SU-DHL-6 (cell line): ENCODE measurements at regions not wholly inside any gene's neighbourhood (a gene's known extent, or its start where the extent isn't known, plus 50 kb on each side); places are given as distances from the start of the nearest gene placed in this dataset.

Source experiments
- H2AFZ ChIP-seq: fragments of 200-600 bp; sonication (generic); 2 replicates; pipeline ENCODE4 v1.6.1; 2014; ENCODE audit warnings: low read depth, mild to moderate bottlenecking, moderate library complexity, mixed read lengths, antibody characterized with exemption, low read length; ENCODE audit not compliant: severe bottlenecking
- H3F3A ChIP-seq: fragments of 200-600 bp; shearing (Covaris generic); 2 replicates; pipeline ENCODE4 v1.6.0; 2016; ENCODE audit warnings: antibody characterized with exemption, mild to moderate bottlenecking; ENCODE audit not compliant: insufficient read depth
- H3K27ac ChIP-seq: fragments of 200-600 bp; sonication (generic); 2 replicates; pipeline ENCODE4 v1.5.1; 2016; ENCODE audit warnings: low read depth, mild to moderate bottlenecking, low read length, moderate library complexity, mixed read lengths
- H3K27me3 ChIP-seq: fragments of 200-600 bp; sonication (generic), shearing (Covaris generic); 2 replicates; pipeline ENCODE4 v1.6.0; 2014; ENCODE audit warnings: mild to moderate bottlenecking, low read length
- H3K36me3 ChIP-seq: fragments of 200-600 bp; sonication (generic); 2 replicates; pipeline ENCODE4 v1.6.1; 2014; ENCODE audit warnings: mild to moderate bottlenecking, low read length, mixed read lengths
- H3K4me2 ChIP-seq: fragments of 300-600, 200-600 bp; shearing (Covaris generic), sonication (generic); 2 replicates; pipeline ENCODE4 v1.6.0; 2014; ENCODE audit warnings: low read length, low read depth, mild to moderate bottlenecking; ENCODE audit not compliant: poor library complexity, severe bottlenecking
- H3K4me3 ChIP-seq: fragments of 200-600 bp; sonication (generic); 2 replicates; pipeline ENCODE4 v1.5.1; 2014; ENCODE audit warnings: antibody characterized with exemption, low read length, mild to moderate bottlenecking, mixed read lengths; ENCODE audit not compliant: insufficient read depth, poor library complexity, severe bottlenecking
- H3K79me2 ChIP-seq: fragments of 200-600 bp; sonication (generic); 2 replicates; pipeline ENCODE4 v1.6.1; 2014; ENCODE audit warnings: mild to moderate bottlenecking, low read length, moderate library complexity; ENCODE audit not compliant: insufficient read depth
- H3K9ac ChIP-seq: fragments of 200-600 bp; sonication (generic); 2 replicates; pipeline ENCODE4 v1.7.0; 2014; ENCODE audit warnings: mild to moderate bottlenecking, low read length
- H3K9me2 ChIP-seq: fragments of 200-600 bp; sonication (generic); replicated peaks from 2 replicates; pipeline ENCODE4 v1.6.1; 2014; ENCODE audit warnings: low read length; ENCODE audit not compliant: insufficient read depth
- H3K9me3 ChIP-seq: fragments of 200-600 bp; sonication (generic); 2 replicates; pipeline ENCODE4 v1.6.1; 2014; ENCODE audit warnings: low read length, mixed read lengths; ENCODE audit not compliant: insufficient read depth
- H4K20me1 ChIP-seq: fragments of 200-600 bp; sonication (generic); 2 replicates; pipeline ENCODE4 v1.6.1; 2014; ENCODE audit warnings: low read depth, mild to moderate bottlenecking, antibody characterized with exemption, low read length, moderate library complexity, mixed read lengths
- CTCF ChIP-seq: fragments of 200-600 bp; sonication (generic); IDR thresholded peaks from one replicate; pipeline ENCODE4 v1.5.1; 2017; ENCODE audit warnings: antibody characterized with exemption, mild to moderate bottlenecking, low read length, moderate library complexity; ENCODE audit not compliant: insufficient read depth, poor library complexity, severe bottlenecking
- EZH2phosphoT487 ChIP-seq: fragments of 200-600 bp; sonication (generic), shearing (Covaris generic); conservative IDR thresholded peaks from 2 replicates; pipeline ENCODE4 v1.6.1; 2018; ENCODE audit warnings: mild to moderate bottlenecking, antibody characterized with exemption, low read length, moderate library complexity, mixed read lengths

GRCh38 chr5:128591598-128592455 is 53.8 kb upstream of the FBN2 start:
- H3K36me3 ChIP-seq = no peaks in the 10 kb centered on the region
- no peaks in the 10 kb centered on the region for H4K20me1 ChIP-seq
- no peaks in the 10 kb centered on the region for H3K9me3 ChIP-seq
- no peaks in the 10 kb centered on the region for H3K9me2 ChIP-seq
- no peaks in the 10 kb centered on the region for H3K79me2 ChIP-seq
- H2AFZ ChIP-seq = no peak overlapping the region
- H3K27me3 ChIP-seq = no peaks in the 10 kb centered on the region
- no peak overlapping the region for H3K4me3 ChIP-seq
- no peak overlapping the region for H3K27ac ChIP-seq
- H3F3A ChIP-seq = no peaks in the 10 kb centered on the region
- H3K4me2 ChIP-seq = no peak overlapping the region
- H3K9ac ChIP-seq = no peak overlapping the region
- TF ChIP-seq CTCF (no peak), EZH2phosphoT487 (no peak)

GRCh38 chr5:128596071-128596470 is 58.0 kb upstream of the FBN2 start:
- H3K9ac ChIP-seq = no peak overlapping the region
- H3K4me2 ChIP-seq = no peak overlapping the region
- no peak overlapping the region for H3K27ac ChIP-seq
- TF ChIP-seq EZH2phosphoT487 = no peak
- TF ChIP-seq CTCF = no peak
- no peak overlapping the region for H2AFZ ChIP-seq
- no peaks in the 10 kb centered on the region for H3K9me2 ChIP-seq
- no peaks in the 10 kb centered on the region for H3F3A ChIP-seq
- no peaks in the 10 kb centered on the region for H3K79me2 ChIP-seq
- H4K20me1 ChIP-seq = no peaks in the 10 kb centered on the region
- H3K27me3 ChIP-seq = no peaks in the 10 kb centered on the region
- H3K9me3 ChIP-seq = no peaks in the 10 kb centered on the region
- H3K36me3 ChIP-seq = no peaks in the 10 kb centered on the region
- H3K4me3 ChIP-seq = no peak overlapping the region

- H3K9ac ChIP-seq = no peak overlapping the region
- H2AFZ ChIP-seq = no peak overlapping the region
- H3K27me3 ChIP-seq = no peaks in the 10 kb centered on the region
- no peak overlapping the region for H3K4me3 ChIP-seq
- no peaks in the 10 kb centered on the region for H3K36me3 ChIP-seq
- H3K27ac ChIP-seq = no peak overlapping the region
- H3K9me3 ChIP-seq = no peaks in the 10 kb centered on the region
- H3K9me2 ChIP-seq = no peaks in the 10 kb centered on the region
- no peaks in the 10 kb centered on the region for H3F3A ChIP-seq
- H4K20me1 ChIP-seq = no peaks in the 10 kb centered on the region
- no peaks in the 10 kb centered on the region for H3K79me2 ChIP-seq
- no peak overlapping the region for H3K4me2 ChIP-seq
- no peak for TF ChIP-seq EZH2phosphoT487
These were observed 59.1 kb upstream of the FBN2 start for GRCh38 chr5:128597156-128597555.

- no peak overlapping the region for H3K9ac ChIP-seq
- H3K27me3 ChIP-seq = no peaks in the 10 kb centered on the region
- no peaks in the 10 kb centered on the region; the same call in 1 of the 2 replicates for H3K36me3 ChIP-seq
- no peaks in the 10 kb centered on the region for H4K20me1 ChIP-seq
- no peak overlapping the region for H2AFZ ChIP-seq
- no peaks in the 10 kb centered on the region for H3K79me2 ChIP-seq
- H3K4me3 ChIP-seq = no peak overlapping the region
- H3K27ac ChIP-seq = no peak overlapping the region
- no peaks in the 10 kb centered on the region for H3K9me2 ChIP-seq
- no peaks in the 10 kb centered on the region for H3K9me3 ChIP-seq
- no peak for TF ChIP-seq EZH2phosphoT487
- TF ChIP-seq CTCF = no peak
- no peaks in the 10 kb centered on the region for H3F3A ChIP-seq
- H3K4me2 ChIP-seq = no peak overlapping the region
These were observed 75.1 kb upstream of the FBN2 start for GRCh38 chr5:128613128-128613527.
